Globus pallidus (tissue), 1 donor: ENCODE measurements at regions not wholly inside any gene's neighbourhood (a gene's known extent, or its start where the extent isn't known, plus 50 kb on each side); places are given as distances from the start of the nearest gene placed in this dataset.
"Not testable (repeated sequence)": the region's sequence is repeated elsewhere in the genome, so short reads cannot be mapped to it uniquely, and the experiment has no call there.

Experiments used
- DNase-seq: peaks from one replicate; pipeline ENCODE4 v3.0.0-alpha.2; 2015; ENCODE audit warnings: low spot score

DNA sequence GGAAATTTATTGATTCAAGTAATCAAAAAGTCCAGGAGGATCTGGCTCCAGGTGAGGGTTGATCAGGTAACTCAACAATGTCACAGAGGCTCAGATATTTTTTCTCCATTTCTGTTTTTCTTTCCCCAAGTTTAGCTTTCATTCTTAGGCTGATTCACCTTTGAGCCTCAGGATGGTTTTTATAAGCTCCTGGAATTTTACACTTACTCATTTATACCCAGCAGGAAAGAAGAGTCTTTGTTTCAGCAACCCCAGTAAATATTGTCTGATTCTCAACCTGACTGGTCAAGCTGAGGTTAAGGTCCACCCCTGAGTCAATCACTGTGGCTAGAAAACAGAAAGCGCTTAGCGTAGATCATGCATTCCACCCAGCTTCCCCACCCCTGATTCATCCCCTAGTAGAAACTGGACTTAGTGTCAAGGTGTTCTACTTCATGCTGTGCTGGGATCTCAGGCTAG lies 500.6 kb downstream of the KIF4B start:
- no peak for DNase-seq

DNA sequence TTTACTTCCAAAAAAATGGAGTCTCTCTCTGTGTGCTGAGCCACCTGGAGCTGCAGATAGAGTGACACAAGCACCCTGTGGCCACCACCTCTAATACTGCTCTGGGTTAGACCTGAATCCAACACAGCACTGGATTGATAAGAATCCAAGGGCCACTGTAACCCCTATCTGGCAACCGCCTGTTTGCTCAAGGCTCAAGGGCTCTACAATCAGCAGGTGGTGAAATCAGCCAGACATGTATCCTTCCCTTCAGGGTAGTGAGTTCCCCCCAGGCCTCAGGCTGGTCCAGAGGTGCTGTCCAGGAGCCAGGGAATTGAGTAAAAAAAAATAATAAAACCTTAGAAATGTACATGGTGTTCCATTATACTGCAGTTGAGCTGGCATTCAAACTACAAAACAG lies 509.0 kb downstream of the KIF4B start:
- no peak for DNase-seq

DNA sequence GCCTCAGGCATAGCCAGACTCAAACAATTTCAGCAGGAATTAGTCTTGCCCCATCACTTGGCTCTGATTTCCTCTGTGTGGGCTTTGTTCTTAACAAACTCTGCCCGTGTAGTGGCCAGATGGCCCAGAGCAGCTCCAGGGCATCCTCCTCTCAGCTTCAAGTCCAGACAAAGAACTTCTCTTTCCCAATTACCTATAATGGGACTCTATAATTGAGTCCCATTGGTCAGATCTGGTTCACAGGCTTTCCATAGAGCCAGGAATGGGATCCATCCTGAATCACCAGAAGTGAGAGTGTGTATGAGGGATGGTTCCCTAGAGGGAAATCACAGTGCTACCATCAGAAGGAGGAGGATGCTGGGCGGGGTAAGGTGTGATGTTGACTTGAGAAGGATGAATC lies 515.8 kb downstream of the KIF4B start:
- no peak for DNase-seq

DNA sequence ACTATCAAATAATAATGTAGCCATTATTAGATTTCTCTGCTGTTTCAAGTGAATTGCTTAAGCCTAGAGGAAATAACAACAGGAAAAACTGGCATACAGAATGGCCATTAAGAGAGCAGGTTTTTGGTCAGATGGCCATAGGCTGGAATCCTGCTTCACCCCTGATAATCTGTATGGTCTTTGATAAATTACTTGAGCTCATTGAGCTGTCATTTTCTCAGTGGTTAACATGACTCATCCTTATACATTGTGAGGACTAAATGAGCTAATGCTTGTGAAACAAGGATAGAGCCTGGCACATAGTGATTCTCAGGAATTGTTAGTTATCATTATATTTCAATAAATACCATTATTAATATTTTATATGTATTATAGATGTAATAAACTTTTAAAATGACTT lies 516.5 kb downstream of the KIF4B start:
- DNase-seq: no peak

DNA sequence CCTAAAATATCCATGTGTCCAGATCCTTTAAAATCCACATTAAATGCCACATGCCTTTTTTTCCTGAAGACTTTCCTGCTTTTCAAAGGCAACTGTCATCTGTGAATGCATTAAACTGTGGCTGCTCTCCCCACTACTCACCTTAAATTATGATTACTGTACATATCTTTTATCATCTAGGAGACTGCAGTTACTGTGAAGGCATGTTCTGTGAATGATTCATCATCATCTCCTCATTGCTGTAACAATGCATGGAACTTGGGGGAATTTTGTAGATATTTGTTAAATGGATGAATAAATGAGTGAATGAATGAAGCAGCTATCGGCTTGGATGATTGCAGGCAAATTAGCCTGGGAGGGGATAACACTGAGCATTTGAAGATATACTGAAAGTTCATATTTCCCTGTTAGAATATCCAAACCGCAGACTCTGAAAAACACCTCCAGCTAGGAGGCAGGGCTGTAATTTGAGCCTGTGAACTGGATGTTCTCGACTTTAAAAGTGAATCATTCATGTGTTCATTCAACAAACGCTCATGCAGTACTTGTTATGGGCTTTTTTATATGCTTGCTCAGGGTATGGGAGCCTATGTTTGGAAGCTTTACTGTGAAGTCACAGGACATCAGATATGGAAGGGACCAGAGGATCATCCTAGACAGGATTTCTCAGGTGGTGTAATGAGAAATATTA lies 519.2 kb downstream of the KIF4B start:
- DNase-seq: no peak

DNA sequence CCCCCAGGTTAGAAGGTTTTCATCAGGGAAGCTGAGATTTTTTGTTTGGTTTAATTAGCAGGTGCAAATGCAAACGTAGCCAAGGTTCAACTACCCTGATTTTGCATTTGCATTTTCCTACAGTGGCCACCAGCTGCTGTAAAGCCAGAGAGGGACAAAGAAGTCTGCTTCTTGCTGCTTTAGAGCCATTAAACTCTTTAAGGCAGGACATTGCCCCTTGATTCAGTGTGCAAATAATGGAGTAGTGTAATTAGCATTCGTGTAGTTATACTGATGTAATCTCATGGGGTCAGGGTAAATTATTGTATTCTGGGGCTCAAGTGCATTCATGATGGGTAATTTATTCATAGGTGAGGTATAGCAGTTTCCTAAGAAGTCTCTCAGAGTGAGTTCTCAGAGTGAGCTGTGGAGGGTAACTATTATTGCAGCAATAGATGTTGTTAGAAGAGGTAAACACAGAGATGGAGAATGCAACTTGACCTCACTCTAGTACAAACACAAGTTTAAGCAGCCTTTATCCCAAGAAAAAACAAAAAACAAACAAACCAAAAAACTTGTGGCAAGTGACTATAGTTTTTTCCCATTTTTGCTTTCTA lies 526.5 kb downstream of the KIF4B start:
- no peak for DNase-seq

DNA sequence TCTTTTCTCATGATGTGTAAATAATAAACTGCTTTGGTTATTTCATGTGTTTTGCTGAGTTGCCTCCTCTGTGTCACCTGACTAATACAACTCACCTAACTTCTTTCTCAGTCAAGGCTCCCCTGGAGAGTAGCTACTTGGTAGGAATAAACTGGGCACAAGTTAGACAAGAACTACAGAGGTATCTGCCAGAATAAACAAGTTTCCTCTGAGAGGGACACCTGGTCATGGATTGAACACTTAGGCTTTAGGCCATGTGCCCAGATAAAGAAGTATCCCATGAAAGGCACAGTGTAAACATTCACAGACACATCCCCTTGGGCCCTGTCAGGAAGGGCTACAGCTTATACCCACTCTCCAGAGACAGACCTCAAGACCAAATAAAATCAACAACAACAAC lies 532.5 kb downstream of the KIF4B start:
- DNase-seq: no peak

DNA sequence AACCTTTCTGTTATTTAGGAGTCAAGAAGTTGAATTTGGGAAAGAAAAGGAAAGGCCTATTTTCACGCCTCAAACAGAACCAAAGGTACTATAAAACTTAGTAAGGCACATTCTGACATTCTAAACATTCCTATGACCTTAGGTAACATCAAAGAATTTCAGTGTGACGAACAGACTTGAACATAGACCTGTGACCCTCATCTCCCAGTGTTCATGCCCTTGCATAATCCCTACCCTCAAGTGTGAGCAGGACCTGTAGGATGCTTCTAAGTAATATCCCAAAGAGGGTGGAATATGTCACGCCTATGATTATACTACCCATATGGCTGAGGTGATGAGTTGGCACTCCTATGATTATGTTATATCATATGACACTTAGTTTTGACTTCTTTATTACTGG lies 540.9 kb downstream of the KIF4B start:
- DNase-seq: no peak

DNA sequence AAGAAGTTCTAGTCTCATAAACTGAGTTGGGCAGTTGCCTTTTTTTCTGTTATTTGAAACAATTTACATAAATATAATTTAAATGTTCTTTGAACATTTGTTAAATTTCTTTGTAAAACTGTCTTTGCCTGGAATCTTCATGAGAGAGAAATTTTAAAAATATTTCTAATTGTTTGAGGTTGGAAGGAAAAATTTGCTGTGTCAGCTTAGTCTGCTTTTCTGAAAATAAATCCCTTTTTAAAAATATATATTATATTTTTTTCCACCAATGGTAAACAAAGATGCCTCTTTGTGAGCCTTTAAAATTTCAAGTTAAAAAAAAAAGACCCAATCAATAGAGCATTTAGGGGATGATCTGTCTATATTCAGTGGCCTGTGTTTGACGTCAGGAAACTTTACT lies 542.7 kb downstream of the KIF4B start:
- DNase-seq: no peak

DNA sequence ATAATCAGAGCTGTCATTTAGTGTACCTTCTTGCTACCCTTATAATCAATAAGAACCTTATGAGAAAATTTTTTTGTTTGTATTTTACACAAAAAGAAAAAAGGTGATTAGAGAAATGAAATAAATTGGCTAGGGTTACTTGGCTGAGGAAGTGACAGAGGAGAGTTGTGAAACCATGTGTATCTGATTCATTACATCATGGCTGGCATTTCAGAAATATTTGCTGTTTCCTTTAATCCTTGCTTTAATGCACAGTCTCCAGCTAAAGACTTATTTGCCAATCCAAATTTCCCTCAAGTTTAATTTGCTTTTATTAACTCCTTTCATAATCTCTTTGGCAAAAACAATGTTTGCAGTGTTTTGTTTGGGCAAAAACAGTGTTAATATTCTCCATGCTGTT lies 543.1 kb downstream of the KIF4B start:
- no peak for DNase-seq

DNA sequence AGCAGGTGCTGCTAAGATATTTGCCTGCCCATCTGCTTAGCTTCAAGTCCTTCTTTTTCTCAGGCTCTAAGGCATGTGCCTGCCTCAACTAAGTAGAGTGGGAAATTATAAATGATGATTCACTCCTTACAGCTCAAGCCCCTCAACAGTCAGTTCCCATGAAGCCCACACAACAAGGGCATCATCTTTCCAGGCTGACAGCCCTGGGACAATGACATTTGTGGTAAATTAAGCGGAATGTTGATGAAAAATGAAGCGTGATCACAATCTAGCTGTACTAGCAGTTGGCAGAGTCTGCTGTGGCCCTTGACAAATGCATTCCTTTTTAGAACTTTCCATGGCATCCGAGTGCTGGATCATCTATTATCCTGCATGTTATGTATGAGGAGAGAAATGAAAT lies 548.6 kb downstream of the KIF4B start:
- no peak for DNase-seq

DNA sequence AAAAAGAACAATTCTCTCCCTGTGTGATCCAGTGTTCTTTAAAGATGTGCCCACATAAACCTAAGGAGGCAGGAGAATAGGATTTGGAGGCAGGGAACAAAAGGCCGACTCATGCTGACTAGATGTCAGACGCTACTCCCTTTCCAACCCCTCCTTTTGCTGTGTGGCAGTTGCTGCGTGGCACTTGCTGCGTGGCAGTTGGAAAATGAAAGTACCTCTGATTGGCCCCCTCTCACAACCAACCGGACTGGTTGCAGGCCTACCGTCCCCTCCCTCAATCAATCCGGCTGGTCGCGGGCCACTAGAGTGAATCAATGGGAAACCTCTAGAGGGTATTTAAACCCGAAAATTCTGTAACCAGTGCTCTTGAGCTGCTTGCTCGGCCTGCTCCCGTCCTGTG lies 551.0 kb downstream of the KIF4B start:
- DNase-seq: no peak

DNA sequence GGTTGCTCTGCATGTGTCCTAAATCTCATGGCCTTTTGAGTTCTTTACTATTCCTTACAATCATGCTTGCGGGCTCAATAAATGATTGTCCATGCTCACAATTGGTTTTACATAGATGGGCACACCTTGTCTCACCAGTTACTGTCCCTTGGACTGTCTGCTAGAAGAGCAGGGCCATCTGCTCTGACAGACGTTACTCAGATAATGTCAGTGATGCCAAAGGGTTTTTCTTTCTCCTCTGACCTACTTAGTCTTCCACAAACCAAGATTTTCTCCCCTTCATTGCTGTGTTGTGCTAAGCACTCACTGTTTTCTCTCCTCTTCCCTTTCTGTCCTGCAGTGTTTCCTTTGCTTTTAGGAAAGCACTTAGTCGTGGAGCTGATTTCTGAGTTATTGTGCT lies 562.3 kb downstream of the KIF4B start:
- no peak for DNase-seq

DNA sequence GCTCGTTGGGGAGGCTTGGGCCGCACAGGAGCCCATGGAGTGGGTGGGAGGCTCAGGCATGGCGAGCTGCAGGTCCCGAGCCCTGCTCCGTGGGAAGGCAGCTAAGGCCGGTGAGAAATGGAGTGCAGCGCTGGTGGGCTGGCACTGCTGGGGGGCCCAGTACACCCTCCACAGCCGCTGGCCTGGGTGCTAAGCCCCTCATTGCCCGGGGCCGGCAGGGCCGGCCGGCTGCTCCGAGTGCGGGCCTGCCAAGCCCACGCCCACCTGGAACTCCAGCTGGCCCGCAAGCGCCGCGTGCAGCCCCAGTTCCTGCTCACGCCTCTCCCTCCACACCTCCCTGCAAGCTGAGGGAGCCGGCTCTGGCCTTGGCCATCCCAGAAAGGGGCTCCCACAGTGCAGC lies 573.3 kb downstream of the KIF4B start:
- DNase-seq: not testable (repeated sequence)

DNA sequence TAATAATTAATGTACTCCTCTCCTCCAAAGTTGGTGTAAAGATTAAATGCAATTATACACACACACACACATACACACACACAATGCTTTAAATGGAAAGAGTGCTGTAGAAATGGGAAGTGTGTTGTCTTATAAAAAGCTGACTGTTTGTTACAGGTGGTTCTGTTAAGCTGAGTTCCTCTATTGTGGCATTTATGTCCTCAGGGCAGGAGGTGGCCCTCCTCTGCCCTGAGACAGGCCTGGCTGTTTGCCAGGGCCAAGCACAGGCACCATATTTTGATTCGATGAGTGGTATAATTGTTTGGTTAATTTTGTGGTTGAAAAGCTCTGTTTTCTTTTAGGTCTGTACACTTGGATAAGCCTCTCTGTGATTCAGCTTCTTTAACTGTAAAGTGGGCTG lies 573.9 kb downstream of the KIF4B start:
- no peak for DNase-seq

DNA sequence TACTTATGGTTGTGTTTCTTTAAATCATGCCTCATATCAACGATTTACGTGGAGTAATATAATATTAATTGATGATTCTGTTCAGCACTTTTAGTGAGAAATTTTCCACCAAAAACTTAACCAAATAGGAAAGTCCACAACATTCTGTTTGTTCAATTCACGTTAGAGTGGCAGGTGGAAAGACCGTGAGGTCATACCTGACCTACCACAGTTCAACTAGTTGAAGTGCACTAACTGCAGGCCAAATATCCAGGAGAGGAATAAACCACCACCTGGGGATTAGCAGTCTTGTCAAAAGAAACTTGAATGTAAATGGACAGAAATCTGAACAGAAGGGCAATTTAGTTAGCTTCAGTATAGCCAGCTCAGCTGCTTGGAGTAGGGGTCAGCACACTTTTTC lies 577.7 kb downstream of the KIF4B start:
- no peak for DNase-seq

DNA sequence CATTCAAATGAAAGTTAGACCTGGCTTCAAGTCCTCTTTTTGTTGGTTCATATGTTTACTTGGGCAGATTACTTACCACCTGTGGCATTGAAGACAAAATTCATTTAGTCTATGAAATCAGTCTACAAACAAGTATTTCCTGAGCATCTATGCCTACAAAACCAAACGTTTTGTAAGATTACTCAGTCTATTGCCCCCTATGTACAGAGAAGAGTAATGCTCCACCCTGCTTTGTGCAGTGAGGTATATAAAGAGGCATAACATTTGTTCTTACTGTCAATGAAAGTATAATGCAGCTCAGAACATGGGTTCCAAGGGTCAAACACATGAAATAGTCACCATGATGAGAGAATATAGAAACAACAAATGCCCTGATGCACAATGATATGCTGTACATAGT lies 580.7 kb downstream of the KIF4B start:
- DNase-seq: no peak

DNA sequence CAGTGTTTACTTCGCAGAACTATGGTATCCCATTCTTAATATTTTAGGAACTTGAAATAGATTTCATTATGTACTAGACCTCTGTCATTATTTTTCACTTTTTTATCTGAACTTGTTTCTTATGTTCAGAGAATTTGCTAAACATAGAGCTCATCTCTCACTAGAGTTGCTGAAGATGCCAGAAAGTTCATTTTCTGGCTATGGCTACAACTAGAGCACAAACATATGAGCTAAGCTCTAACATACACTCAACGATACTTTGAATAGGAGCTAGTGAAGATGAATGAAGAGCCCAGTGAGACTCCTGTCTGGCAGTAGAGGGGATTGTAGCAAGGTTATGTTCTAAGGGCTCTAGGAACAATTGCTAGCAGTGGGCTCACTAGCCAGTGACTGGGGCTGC lies 582.2 kb downstream of the KIF4B start:
- DNase-seq: no peak

DNA sequence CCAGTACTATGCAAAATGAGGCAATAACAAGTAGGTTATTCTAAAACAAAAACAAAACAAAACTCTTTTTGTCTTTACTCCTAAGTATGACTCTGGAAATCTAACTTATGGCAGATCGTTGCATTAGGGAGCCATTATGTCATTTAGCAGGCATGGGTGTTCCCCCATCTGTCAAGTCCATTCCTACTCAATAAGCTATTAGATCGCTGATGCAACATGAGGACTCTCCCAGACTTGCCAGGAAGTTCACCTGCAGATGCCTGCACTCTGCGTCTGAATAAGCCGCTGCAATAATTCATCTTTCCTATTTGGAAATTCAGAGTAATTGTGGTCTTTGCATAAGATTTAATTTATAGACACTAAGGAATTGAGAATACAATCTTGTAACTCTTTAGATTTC lies 585.0 kb downstream of the KIF4B start:
- DNase-seq: no peak

DNA sequence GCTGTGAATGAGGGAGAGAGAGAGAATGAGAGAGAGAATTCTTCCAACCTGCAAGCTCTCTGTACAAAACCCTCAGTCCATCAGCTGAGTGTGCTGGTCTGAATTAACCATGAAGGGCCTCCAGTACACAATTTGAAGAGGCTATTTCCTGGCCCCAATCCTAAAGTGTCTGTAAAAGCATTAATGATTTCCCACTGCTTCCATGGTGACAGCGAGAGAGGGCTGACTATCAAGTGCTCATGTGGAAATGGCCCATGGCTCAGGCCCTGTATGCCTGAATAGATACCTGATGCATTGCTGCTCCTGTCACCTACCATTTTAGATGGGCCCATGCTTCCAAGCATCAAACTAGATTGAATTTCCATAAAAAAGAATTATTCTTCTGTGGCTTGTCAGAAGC lies 592.4 kb downstream of the KIF4B start:
- DNase-seq: no peak

DNA sequence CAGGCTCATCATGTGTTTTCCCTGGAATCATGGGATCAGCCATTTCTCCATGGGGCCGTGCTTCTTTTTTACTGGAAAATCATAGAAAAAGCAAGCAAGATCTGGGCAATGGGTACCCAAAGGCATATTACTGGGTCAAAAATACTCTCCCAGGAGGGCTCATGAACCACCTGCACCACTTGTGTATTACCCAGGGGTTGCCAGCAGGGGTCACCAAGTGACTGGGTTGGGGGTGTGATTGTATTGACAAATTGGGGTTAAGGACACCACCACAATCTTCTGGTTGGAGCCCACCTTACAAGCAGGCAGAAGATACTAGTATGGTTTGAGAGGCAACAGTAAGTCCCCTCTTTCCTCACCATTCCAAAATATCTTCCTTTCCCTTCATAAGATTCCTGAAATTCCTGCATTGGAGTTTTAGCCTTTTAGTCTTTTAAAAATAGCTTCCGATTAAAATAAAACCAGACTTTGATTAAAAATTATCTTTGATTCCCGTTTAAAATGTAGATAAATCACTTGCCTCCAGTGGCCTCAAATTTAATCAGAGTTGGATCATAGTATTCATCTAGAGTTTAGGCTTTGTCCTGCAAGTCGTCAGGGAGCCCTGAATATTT lies 603.3 kb downstream of the KIF4B start:
- DNase-seq: peak; percentile 22

DNA sequence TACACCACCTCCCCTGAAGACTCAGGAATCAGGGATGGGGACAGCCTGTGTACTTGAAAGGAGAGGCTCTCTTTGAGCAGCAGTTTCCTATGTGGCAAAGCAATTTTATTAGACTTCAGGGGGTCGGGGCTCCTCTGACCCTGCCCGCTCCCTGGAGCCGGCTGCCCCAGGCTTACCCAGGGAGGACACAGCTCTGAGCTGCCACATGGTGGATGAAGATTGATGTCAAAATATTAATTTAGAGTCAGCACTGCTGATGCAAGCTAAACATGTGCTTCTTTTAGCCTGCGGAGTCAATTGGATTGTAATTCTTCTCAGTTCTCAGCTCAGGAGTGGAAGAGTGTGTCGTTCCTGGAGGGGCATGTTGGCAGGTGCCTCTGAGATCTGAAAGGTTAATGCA lies 606.1 kb downstream of the KIF4B start:
- DNase-seq: no peak

DNA sequence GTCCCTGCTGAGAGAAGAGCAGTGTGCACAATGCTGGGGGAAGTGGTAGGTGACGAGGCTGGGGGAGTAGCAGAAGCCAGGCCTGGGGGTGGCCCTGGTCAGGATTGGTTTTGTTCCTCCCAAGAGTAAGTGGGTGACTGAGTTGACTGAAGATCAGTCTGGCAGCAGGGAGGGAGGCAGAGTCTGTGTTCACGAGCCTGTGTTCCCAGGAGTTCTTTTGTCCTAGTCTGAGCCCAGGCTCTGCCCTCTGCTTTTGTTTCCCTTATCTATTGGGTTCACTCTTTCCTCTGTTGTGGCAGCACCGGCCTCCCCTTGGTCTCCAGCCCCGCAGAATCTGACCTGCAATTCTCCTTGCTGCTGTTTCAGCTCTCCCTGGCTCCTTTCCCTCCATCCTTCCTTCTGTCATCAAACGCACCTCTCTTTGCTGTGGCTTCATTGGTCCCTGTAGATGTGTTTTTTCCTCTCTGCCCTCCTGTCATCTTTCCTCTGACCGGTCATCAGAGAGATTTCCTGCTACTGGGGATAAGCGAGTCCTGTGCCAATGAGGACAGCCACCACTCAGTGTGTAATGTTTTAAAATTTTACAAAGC lies 607.4 kb downstream of the KIF4B start:
- DNase-seq: no peak
